Right kidney (tissue), 1 donor: ENCODE measurements at regions not wholly inside any gene's neighbourhood (a gene's known extent, or its start where the extent isn't known, plus 50 kb on each side); places are given as distances from the start of the nearest gene placed in this dataset.
A peak's percentile ranks its signal among the peaks of the same experiment; 100 is the strongest.

Experiments used
- DNase-seq: peaks from one replicate; pipeline ENCODE4 v3.0.0-alpha.2; 2016

DNA sequence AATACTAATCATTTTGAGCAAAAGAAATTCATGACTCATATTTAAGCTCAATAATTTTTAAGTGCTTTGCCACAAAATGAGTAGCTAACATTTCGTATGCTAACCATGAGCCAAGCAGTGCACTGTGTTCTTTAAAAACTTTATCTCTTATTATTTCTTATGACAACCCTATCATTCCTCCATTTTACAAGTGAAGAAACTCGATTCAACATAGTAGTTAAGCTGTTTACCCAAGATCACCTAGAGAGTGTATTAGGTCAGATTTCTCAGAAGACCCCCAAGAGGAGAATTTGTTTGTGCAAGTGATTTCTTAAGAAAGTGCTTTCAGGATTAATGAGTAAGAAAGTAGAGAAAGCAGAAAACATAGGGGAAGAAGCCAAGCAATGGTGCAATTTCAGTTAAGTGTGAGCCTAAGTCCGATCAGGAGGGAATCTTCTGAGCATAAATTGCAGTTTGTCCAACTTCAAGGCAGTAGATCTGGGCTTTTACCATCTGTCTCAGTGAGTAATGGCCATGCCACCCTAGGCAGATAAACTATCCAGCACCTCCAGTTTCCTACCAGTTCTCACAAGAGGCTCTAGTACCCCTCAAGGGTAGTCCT, 202.7 kb downstream of the SCG2 start:
- DNase-seq: no peak

GRCh38 chr2:223404616-223405015, 197.5 kb downstream of the SCG2 start:
- DNase-seq: no peak

DNA sequence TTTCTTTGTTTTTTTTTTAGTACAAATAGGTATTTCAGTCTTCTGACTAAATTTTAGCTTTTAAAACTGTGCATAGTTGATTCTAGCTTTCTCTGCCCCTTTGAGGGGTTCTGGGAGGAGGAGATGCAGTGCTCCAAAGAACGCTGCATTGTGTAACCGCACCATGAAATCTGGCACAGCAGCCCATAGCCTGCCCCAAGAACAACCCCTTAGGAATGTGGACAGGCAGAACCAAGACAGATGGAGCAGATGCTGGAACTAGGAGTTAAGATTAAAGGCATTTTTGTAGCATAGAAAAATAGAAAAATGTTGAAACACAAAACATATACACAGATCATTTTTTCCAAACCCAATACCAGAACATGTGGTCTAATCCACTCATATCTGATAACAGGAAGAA, 187.5 kb downstream of the SCG2 start:
- no peak for DNase-seq

DNA sequence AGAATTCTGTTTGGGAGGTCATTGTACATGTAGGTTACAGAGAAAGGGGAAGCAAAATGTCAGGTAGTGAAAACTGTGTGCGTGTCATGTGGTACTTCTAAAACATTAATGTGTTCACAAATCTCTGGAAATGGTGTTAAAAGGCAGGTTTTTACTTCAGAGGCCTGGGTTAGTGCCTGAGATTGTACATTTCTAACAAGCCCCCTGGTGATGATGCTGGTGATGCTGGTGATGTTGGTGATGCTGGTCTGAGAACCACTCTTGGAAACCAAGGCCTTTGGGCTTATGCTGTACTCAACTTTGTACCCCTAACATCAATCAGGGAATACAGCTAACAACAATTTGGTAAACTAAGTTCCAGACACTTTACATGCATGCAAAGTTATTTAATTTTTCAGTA, 187.1 kb downstream of the SCG2 start:
- DNase-seq: no peak

DNA sequence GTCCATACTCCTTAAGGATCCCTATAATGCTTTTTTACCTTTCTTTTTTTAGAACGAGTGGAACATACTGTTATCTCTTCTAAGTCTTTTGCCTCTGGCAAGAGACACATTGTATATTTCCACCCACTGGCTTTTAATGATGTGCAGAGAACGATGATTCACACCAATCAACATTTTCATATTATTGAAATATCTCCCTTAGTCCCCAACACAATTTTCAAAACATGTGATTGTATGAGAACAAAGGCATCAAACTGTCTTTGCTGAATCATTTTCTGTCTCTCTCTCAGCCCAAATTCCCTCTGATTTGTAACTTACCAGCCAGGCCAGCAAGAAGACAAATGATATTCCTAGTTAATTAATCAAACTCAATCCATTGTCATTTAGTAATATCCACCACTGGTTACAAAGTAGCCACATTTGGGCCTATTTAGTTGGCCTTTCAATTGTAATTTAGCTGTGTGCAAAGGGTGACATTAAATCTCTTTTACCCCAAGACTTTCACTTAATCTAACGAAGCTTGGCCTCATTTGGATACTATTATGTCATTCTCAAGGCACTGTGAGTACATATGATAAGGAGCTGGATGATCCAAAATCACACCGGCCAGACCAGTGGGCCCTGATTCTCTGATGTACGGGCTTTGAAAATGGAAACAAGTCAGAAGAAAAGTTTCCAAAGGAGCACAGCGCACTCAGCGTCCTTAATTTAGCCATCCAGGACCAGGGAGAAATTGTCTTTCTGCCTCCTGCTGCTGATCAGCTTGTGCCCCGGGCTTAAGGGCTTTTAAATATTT, 185.1 kb downstream of the SCG2 start:
- DNase-seq: no peak

DNA sequence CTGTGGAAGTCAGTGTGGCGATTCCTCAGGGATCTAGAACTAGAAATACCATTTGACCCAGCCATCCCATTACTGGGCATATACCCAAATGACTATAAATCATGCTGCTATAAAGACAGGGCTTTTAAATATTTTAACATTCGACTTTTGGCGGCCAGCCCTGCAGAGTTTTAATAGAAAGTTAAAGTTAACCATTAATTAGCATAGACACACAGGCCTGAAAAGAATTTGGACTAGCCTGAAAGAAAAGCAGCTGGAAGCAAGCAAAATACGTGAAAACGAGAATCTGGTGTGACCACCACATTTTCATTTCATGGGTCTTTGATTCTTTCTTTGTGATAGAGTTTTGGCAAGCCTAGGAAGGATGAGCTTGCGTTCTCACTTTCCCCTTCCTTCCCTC, 184.0 kb downstream of the SCG2 start:
- no peak for DNase-seq

- DNase-seq: no peak
Observed at GRCh38 chr2:223418604-223419199, 183.5 kb downstream of the SCG2 start.

GRCh38 chr2:223420048-223420447, 182.1 kb downstream of the SCG2 start:
- DNase-seq: no peak

DNA sequence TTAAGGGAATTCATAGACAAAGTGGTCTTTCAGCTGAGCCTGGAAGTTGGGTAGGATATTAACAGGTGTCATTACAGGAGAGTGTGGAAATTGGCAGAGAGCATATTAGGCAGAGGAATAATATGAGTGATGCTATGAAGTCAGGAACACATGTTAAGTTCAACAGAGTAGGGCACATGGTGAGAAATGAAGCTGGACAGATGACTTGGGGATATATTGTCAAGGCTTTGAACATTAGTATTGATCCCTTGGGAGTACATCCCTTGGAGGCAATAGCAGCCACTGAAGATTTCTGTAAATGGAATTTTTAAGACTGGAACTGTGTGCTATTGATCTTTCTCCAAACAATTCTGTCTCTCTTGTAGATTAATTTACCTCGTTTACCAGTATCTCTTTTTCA, 170.7 kb downstream of the SCG2 start:
- no peak for DNase-seq

DNA sequence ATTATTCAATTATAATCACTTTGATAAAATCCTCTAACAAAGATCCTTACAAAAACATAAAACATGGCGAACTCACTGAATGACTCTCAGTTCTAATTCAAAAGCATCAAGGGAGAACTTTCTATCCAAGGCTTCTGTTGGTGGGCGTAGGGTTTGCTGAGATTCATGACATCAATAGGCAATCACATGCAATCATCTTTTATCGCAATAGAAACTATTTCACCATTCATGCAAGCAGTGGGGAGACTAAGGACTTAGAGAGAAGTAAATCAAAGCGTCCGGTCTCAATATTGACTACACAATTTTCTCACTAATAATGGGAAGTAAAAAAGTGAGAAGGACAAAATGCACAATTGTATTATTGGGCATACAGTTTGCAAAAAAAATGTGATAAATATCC, 168.7 kb downstream of the SCG2 start:
- DNase-seq: no peak

- no peak for DNase-seq
Observed at GRCh38 chr2:223437788-223438187, 164.4 kb downstream of the SCG2 start.

DNA sequence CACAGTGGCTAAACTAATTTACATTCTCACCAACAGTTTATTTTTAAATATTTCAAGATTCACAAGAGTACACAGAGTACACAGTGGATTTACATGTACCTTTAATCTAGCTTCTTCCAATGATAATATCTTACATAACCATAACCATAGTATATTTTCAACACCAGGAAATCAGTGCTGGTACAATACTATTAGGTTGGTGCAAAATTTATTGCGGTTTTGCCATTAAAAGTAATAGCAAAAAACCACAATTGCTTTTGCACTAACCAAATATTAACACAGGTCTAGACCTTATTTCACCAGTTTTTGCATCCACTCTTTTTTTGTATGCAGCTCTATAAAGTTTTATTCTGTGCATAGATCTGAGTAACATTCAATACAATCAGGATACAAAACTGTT, 163.0 kb downstream of the SCG2 start:
- no peak for DNase-seq

DNA sequence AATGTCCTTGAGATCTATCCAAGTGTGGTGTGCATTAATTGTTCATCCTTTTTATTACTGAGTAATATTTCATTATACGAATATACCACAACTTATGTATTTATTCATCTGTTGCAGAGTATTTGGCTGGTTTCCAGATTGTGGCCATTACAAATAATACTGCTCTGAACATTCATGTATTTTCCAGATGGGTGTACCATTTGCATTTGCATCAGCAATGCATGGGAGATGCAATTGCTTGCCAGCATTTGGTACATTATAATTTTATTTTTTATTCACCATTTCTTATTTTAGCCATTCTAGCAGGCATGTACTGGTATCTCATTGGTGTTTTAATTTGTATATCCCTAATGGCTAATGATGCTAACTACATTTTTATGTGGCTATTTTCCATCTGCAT, 162.4 kb downstream of the SCG2 start:
- DNase-seq: no peak

DNA sequence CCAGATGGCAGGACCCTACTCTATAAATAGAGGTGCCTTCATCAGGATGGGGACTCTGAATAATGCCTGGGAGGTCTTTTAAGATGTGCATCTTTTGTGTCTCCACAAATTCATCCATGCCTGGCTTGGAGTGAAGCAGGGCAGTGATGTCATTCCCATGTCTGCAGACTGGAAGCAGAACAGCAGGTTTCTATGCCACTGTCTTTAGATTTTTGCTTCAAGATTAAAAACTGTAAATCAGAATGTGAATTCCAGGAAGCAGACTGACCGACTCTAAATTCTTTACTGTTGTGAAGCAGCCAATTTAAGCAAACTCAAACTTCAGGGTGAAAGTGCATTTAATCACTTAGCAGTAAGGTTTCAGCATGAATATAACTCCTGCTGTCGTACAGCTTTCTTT, 159.3 kb downstream of the SCG2 start:
- peak; percentile 19 for DNase-seq

GRCh38 chr2:223450246-223450645, 151.9 kb downstream of the SCG2 start:
- DNase-seq: no peak

- DNase-seq: no peak
Observed at GRCh38 chr2:223457301-223457700, 144.9 kb downstream of the SCG2 start.

DNA sequence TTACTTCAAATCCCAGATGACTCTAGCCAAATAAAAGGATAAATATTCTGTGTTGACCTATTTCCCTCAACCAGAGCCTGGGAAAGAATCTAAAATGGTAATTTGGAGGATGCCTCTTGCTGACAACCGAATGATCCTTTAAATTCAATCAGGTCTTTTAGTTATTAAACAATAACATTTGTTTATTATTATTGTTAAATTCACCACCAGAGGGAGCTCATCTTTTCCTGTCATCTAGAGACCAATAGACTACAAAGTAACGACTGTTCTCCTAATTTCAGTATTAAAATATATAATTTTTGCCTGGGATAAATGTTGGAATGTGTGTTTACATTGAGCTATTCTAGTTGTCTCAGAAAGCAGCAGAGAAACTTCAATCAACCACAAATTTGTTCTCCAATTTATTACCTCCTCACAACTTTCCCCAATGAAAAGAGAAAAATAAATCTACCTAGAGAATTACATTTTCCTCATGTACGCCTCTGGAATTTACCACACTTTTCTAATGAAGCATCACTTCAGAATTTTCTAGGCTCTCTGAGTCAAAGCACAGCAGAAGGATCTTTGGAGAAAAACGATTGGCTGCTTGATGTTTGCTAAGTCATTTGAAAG, 142.7 kb downstream of the SCG2 start:
- DNase-seq: no peak

DNA sequence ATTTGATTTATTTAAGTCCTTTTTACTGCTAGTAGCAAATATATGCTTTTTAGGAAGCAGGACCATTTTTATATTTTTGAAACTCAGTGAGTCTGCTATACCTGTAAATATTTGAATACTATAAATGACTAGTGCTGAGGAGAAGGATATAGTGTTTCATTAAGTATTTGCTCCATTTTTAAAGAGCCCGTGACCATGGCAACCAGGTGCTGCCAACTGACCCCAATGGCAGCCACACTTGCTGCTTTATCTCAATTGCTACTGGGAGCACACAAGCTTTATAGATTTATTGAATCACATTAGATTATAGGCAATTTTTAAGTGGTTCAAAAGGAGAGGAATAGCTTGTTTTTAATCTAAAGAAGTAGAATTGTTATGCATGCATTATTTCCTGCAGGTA, 142.0 kb downstream of the SCG2 start:
- no peak for DNase-seq

DNA sequence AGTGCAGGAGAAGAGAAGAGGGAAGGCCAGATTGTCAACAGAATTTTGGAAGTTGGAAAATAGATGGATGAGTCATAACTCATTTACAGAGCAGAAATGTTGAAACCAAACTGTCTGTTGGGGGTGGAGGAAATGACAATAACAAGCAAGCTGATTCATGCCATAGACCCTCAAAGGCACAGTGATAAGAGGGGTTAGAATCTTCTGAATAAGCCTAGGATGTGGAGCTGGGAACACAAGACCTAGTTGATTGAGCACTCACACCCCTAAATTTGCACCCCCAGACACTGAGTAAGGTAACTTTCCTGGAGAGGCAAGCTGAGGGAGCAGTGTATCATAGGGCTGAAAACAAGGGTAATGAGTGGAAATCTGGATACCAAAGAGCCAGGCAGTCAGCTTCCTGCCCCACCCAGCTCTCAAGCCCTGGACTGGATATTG, 141.4 kb downstream of the SCG2 start:
- DNase-seq: no peak

DNA sequence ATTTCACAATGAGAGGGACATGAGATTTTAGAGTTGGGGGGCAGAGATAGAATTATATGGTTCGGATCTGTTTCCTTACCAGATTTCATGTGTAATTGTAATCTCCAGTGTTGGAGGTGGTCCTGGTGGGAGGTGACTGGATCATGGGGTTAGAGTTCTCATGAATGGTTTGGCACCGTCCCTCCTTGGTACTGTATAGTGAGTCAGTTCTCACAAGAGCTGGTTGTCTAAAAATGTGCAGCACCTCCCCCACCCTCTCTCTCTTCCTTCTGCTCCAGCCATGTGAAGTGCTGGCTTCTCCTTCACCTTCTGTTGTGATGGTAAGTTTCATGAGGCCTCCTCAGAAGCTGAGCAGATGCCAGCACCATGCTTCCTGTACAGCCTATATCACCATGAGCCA, 138.1 kb downstream of the SCG2 start:
- no peak for DNase-seq

GRCh38 chr2:223465793-223466192, 136.4 kb downstream of the SCG2 start:
- DNase-seq: no peak

GRCh38 chr2:223467196-223467595, 135.0 kb downstream of the SCG2 start:
- DNase-seq: no peak

GRCh38 chr2:223469270-223470046, 132.7 kb downstream of the SCG2 start:
- DNase-seq: no peak
